ENCODE measurements at regions not wholly inside any gene's neighbourhood (a gene's known extent, or its start where the extent isn't known, plus 50 kb on each side); places are given as distances from the start of the nearest gene placed in this dataset.
A peak's percentile ranks its signal among the peaks of the same experiment; 100 is the strongest.

- no peak for DNase-seq
These were observed 220.2 kb downstream of the AUH start for GRCh38 chr9:91141407-91141965.

GRCh38 chr9:91143162-91143561, 218.6 kb downstream of the AUH start:
- DNase-seq, result no peak

GRCh38 chr9:91143642-91144041, 218.1 kb downstream of the AUH start:
- DNase-seq, result no peak

GRCh38 chr9:91144769-91145168, 216.9 kb downstream of the AUH start:
- no peak for DNase-seq

- no peak for DNase-seq
These were observed 216.2 kb downstream of the AUH start for GRCh38 chr9:91145496-91145895.

- DNase-seq, result no peak
These were observed 215.2 kb downstream of the AUH start for GRCh38 chr9:91146391-91147019.

GRCh38 chr9:91147079-91147708, 214.5 kb downstream of the AUH start:
- DNase-seq, result no peak

GRCh38 chr9:91148306-91148705, 213.4 kb downstream of the AUH start:
- DNase-seq, result no peak

- no peak for DNase-seq
These were observed 211.3 kb downstream of the AUH start for GRCh38 chr9:91150273-91150997.

- peak; percentile 70 for DNase-seq
These were observed 210.6 kb downstream of the AUH start for GRCh38 chr9:91150998-91151717.

GRCh38 chr9:91151718-91152095, 210.0 kb downstream of the AUH start:
- DNase-seq, result no peak

- no peak for DNase-seq
These were observed 207.0 kb downstream of the AUH start for GRCh38 chr9:91154686-91155085.

- DNase-seq, result no peak
These were observed 206.5 kb downstream of the AUH start for GRCh38 chr9:91155181-91155580.

GRCh38 chr9:91155746-91156376, 205.9 kb downstream of the AUH start:
- no peak for DNase-seq

- no peak for DNase-seq
These were observed 205.1 kb downstream of the AUH start for GRCh38 chr9:91156451-91157234.

- DNase-seq, result no peak
These were observed 203.8 kb downstream of the AUH start for GRCh38 chr9:91157883-91158282.

GRCh38 chr9:91158286-91158685, 203.4 kb downstream of the AUH start:
- DNase-seq, result no peak

GRCh38 chr9:91158946-91159345, 202.8 kb downstream of the AUH start:
- DNase-seq, result no peak

GRCh38 chr9:91159664-91160121, 202.0 kb downstream of the AUH start:
- DNase-seq, result no peak

- no peak for DNase-seq
These were observed 201.5 kb downstream of the AUH start for GRCh38 chr9:91160181-91160580.

GRCh38 chr9:91160599-91161464, 200.9 kb downstream of the AUH start:
- no peak for DNase-seq
